HFF-Myc (cell line): ENCODE measurements at regions not wholly inside any gene's neighbourhood (a gene's known extent, or its start where the extent isn't known, plus 50 kb on each side); places are given as distances from the start of the nearest gene placed in this dataset.
A peak's percentile ranks its signal among the peaks of the same experiment; 100 is the strongest.

Experiments used
- DNase-seq: peaks from one replicate; pipeline ENCODE4 v3.0.0-alpha.2; 2011; ENCODE audit warnings: low read depth; ENCODE audit errors: extremely low read depth
- H3K4me3 ChIP-seq: replicated peaks from 2 replicates; pipeline ENCODE4 v1.5.1; 2011; ENCODE audit warnings: low read depth, mild to moderate bottlenecking, control low read depth, low read length
- TF ChIP-seq, protein P1 (sequence below): IDR thresholded peaks from 2 replicates; pipeline ENCODE4 v1.5.1; 2012; ENCODE audit warnings: mild to moderate bottlenecking, low read depth, low read length, control low read depth; ENCODE audit errors: missing control alignments

DNA sequence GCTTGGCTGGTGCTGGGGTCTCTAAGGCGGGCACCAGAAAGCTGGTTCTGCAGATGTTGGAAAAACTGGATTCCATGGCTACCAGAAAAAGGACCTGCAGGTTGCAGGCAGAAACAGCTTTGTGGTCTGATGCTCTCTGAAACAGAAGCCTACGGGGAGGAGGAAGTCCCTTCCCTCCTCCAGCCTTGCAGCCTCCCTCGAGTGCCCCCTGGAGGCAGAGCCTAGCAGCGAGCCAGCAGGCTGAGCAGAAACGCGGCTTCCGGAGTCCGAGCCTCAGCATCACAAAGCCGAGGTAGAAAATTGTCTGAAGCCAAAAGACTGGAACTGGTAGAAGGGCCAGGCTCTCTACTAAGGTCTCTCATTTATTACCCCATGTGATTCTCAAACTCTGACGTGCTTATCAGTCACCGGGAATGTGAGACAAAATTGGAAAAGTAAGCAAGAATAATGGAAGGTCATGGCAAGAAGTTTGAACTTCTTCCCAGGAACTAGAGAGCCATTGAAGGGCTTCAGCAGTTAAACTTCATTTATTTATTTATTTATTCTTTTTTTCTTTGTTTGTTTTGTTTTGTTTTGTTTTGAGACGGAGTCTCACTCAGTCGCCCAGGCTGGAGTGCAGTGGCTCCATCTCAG lies 82.2 kb upstream of the CPSF6 start:
- DNase-seq: peak; percentile 53
- TF ChIP-seq, protein P1, sequence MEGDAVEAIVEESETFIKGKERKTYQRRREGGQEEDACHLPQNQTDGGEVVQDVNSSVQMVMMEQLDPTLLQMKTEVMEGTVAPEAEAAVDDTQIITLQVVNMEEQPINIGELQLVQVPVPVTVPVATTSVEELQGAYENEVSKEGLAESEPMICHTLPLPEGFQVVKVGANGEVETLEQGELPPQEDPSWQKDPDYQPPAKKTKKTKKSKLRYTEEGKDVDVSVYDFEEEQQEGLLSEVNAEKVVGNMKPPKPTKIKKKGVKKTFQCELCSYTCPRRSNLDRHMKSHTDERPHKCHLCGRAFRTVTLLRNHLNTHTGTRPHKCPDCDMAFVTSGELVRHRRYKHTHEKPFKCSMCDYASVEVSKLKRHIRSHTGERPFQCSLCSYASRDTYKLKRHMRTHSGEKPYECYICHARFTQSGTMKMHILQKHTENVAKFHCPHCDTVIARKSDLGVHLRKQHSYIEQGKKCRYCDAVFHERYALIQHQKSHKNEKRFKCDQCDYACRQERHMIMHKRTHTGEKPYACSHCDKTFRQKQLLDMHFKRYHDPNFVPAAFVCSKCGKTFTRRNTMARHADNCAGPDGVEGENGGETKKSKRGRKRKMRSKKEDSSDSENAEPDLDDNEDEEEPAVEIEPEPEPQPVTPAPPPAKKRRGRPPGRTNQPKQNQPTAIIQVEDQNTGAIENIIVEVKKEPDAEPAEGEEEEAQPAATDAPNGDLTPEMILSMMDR: peak; percentile 98
- H3K4me3 ChIP-seq: no peak overlapping the region

GRCh38 chr12:69161829-69162228 lies 77.5 kb upstream of the CPSF6 start:
- no peak for DNase-seq
- TF ChIP-seq, protein P1: no peak
- no peak overlapping the region for H3K4me3 ChIP-seq

GRCh38 chr12:69163681-69164362 lies 75.5 kb upstream of the CPSF6 start:
- TF ChIP-seq, protein P1: no peak
- no peak for DNase-seq
- no peak overlapping the region for H3K4me3 ChIP-seq

GRCh38 chr12:69167648-69168165 lies 71.7 kb upstream of the CPSF6 start:
- no peak for DNase-seq
- TF ChIP-seq, protein P1: no peak
- H3K4me3 ChIP-seq: no peak overlapping the region

DNA sequence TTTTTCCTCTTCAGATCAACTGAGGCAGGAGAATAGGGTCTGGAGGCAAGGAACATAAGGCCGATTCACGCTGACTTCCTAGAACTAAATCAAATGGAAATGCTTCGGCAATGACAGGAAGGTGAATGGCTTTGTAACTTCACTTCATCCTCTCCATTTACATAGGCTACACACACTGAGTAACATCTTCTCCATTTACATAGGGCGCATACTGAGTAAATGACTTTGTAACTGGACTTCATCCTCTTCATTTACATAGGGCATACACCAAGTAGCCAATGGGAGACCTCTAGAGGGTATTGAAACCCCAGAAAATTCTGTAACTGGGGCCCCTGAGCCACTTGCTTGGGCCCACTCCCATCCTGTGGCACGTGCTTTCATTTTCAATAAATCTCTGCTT lies 71.0 kb upstream of the CPSF6 start:
- DNase-seq: no peak
- TF ChIP-seq, protein P1: no peak
- no peak overlapping the region for H3K4me3 ChIP-seq

DNA sequence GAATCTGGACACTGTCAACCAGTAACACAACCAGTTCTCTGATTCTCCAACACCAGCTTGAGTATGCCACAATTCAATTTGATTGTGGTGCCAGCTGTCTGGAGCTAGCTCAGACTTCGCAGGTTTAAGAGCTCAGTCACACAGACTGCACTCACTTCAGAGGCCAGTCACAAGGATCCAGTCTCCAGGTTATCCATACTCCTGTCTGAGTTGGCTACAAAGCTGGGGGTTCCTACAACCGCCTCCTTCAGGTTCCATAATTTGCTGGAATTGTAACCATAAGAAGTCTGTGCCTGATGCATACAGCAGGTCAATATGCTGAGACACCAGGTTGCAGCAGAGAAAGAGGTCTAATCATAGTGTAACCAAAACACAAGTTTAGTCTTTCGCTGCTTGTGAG lies 70.5 kb upstream of the CPSF6 start:
- H3K4me3 ChIP-seq: no peak overlapping the region
- DNase-seq: no peak
- TF ChIP-seq, protein P1: no peak
